ENCODE measurements at regions not wholly inside any gene's neighbourhood (a gene's known extent, or its start where the extent isn't known, plus 50 kb on each side); places are given as distances from the start of the nearest gene placed in this dataset.
A peak's percentile ranks its signal among the peaks of the same experiment; 100 is the strongest.

- dilution Hi-C loops (cut with MboI; ENCODE audit: extremely low pct_ligation_motif_present, low sequenced_read_pairs), result no loop called here
These were observed 122.0 kb downstream of the SKIDA1 start for GRCh38 chr10:21403256-21404015.

GRCh38 chr10:21402606-21403083 is 122.8 kb downstream of the SKIDA1 start:
- H3K4me3 ChIP-seq (ENCODE audit: control insufficient read depth in 2 of 3, extremely low read depth in 1 of 3, insufficient read depth in 2 of 3, low read depth in 1 of 3, low read length in 3 of 3), result no peak overlapping the region
- no peaks in the 10 kb centered on the region for H3K27me3 ChIP-seq (ENCODE audit: control insufficient read depth, extremely low read depth, insufficient read depth, low read length)
- H3K36me3 ChIP-seq (ENCODE audit: control insufficient read depth in 2 of 2, extremely low read depth in 1 of 2, insufficient read depth in 2 of 2, low read length in 2 of 2), result no peaks in the 10 kb centered on the region
- no peak overlapping the region for H2AFZ ChIP-seq (ENCODE audit: control insufficient read depth, low read length)
- peak; percentile 34 for FAIRE-seq
- no peak for DNase-seq (ENCODE audit: low read depth, low spot score)
- dilution Hi-C loops (cut with MboI; ENCODE audit: extremely low pct_ligation_motif_present, low sequenced_read_pairs), result no loop called here
- H3K9me1 ChIP-seq (ENCODE audit: control insufficient read depth, extremely low read depth, insufficient read depth, low read length), result no peaks in the 10 kb centered on the region
- peak overlapping the region; percentile 7 for H3K4me2 ChIP-seq (ENCODE audit: control insufficient read depth, extremely low read depth, insufficient read depth, low read depth, low read length)
- H3K9ac ChIP-seq (ENCODE audit: control insufficient read depth, extremely low read depth, insufficient read depth, low read length), result no peak overlapping the region
- no peaks in the 10 kb centered on the region for H3K9me3 ChIP-seq (ENCODE audit: control insufficient read depth, low read depth, low read length)
- no peaks in the 10 kb centered on the region for H4K20me1 ChIP-seq (ENCODE audit: control insufficient read depth, extremely low read depth, insufficient read depth, low read length)
- no peaks in the 10 kb centered on the region for H3K79me2 ChIP-seq (ENCODE audit: control insufficient read depth, insufficient read depth, low read length)
- H3K27ac ChIP-seq (ENCODE audit: control insufficient read depth, insufficient read depth, low read length), result no peak overlapping the region
- H3K4me1 ChIP-seq (ENCODE audit: control insufficient read depth, extremely low read depth, insufficient read depth, low read length), result peaks cover 55% of the 10 kb centered on the region
- TF ChIP-seq CTCF (optimal IDR thresholded peaks at IDR 0.05 in 1 of 3, IDR thresholded peaks at IDR 0.05 in 1 of 3, conservative IDR thresholded peaks at IDR 0.05 in 1 of 3; ENCODE audit: extremely low read depth in 1 of 3, insufficient read depth in 2 of 3, low read length in 3 of 3) (no peak), EZH2 (IDR thresholded peaks at IDR 0.05; ENCODE audit: low read length) (no peak)

More at GRCh38 chr10:21403256-21404015, 122.0 kb downstream of the SKIDA1 start:
- Histone ChIP-seq H3K9me3 (ENCODE audit: control insufficient read depth, low read depth, low read length) (no peaks in the 10 kb centered on the region), H2AFZ (ENCODE audit: control insufficient read depth, low read length) (no peak overlapping the region), H3K4me2 (ENCODE audit: control insufficient read depth, extremely low read depth, insufficient read depth, low read depth, low read length) (no peak overlapping the region), H3K27me3 (ENCODE audit: control insufficient read depth, extremely low read depth, insufficient read depth, low read length) (no peaks in the 10 kb centered on the region), H3K36me3 (ENCODE audit: control insufficient read depth in 2 of 2, extremely low read depth in 1 of 2, insufficient read depth in 2 of 2, low read length in 2 of 2) (no peaks in the 10 kb centered on the region), H3K4me3 (ENCODE audit: control insufficient read depth in 2 of 3, extremely low read depth in 1 of 3, insufficient read depth in 2 of 3, low read depth in 1 of 3, low read length in 3 of 3) (no peak overlapping the region), H3K79me2 (ENCODE audit: control insufficient read depth, insufficient read depth, low read length) (no peaks in the 10 kb centered on the region), H3K9ac (ENCODE audit: control insufficient read depth, extremely low read depth, insufficient read depth, low read length) (no peak overlapping the region), H3K9me1 (ENCODE audit: control insufficient read depth, extremely low read depth, insufficient read depth, low read length) (no peaks in the 10 kb centered on the region), H4K20me1 (ENCODE audit: control insufficient read depth, extremely low read depth, insufficient read depth, low read length) (no peaks in the 10 kb centered on the region), H3K4me1 (ENCODE audit: control insufficient read depth, extremely low read depth, insufficient read depth, low read length) (peaks cover 51% of the 10 kb centered on the region), H3K27ac (ENCODE audit: control insufficient read depth, insufficient read depth, low read length) (no peak overlapping the region)
- no peak for TF ChIP-seq EZH2 (IDR thresholded peaks at IDR 0.05; ENCODE audit: low read length)
- no peak for TF ChIP-seq CTCF (optimal IDR thresholded peaks at IDR 0.05 in 1 of 3, IDR thresholded peaks at IDR 0.05 in 1 of 3, conservative IDR thresholded peaks at IDR 0.05 in 1 of 3; ENCODE audit: extremely low read depth in 1 of 3, insufficient read depth in 2 of 3, low read length in 3 of 3)
- no peak for FAIRE-seq
- no peak for DNase-seq (ENCODE audit: low read depth, low spot score)

Data from keratinocyte (primary cell).